BE2C (cell line): ENCODE measurements at regions not wholly inside any gene's neighbourhood (a gene's known extent, or its start where the extent isn't known, plus 50 kb on each side); places are given as distances from the start of the nearest gene placed in this dataset.

Experiments
- DNase-seq: peaks from one replicate; pipeline ENCODE4 v3.0.0-alpha.2; 2020
- H3K27me3 ChIP-seq: fragments of 250-450 bp; sonication (Bioruptor Pico); 2 replicates; pipeline ENCODE4 v1.5.1; 2020; ENCODE audit warnings: mild to moderate bottlenecking
- H3K36me3 ChIP-seq: fragments of 250-450 bp; sonication (Bioruptor Pico); 2 replicates; pipeline ENCODE4 v1.5.1; 2020; ENCODE audit warnings: mild to moderate bottlenecking
- H3K4me1 ChIP-seq: fragments of 250-450 bp; sonication (Bioruptor Pico); 2 replicates; pipeline ENCODE4 v1.5.1; 2020
- H3K4me3 ChIP-seq: 2 replicates; pipeline ENCODE4 v1.5.1; 2011; ENCODE audit warnings: low read depth, low read length
- H3K9me3 ChIP-seq: fragments of 250-450 bp; sonication (Bioruptor Pico); 2 replicates; pipeline ENCODE4 v1.5.1; 2020
- CTCF ChIP-seq: IDR thresholded peaks from 2 replicates; pipeline ENCODE4 v1.5.1; 2012; ENCODE audit warnings: mild to moderate bottlenecking, low read depth, low read length

GRCh38 chr2:139872503-139872902 is 1092.3 kb upstream of the NXPH2 start:
- Histone ChIP-seq H3K4me1 (no peaks in the 10 kb centered on the region), H3K4me3 (no peak overlapping the region), H3K9me3 (no peaks in the 10 kb centered on the region), H3K27me3 (no peaks in the 10 kb centered on the region), H3K36me3 (no peaks in the 10 kb centered on the region)
- DNase-seq: no peak
- no peak for TF ChIP-seq CTCF

- Histone ChIP-seq H3K36me3 (no peaks in the 10 kb centered on the region), H3K27me3 (no peaks in the 10 kb centered on the region), H3K4me1 (no peaks in the 10 kb centered on the region), H3K9me3 (no peaks in the 10 kb centered on the region), H3K4me3 (no peak overlapping the region)
- DNase-seq: no peak
- no peak for TF ChIP-seq CTCF
These were observed 1091.8 kb upstream of the NXPH2 start for GRCh38 chr2:139872032-139872431.

- no peaks in the 10 kb centered on the region for H3K4me1 ChIP-seq
- H3K4me3 ChIP-seq: no peak overlapping the region
- no peaks in the 10 kb centered on the region for H3K27me3 ChIP-seq
- no peaks in the 10 kb centered on the region for H3K36me3 ChIP-seq
- H3K9me3 ChIP-seq: no peaks in the 10 kb centered on the region
- TF ChIP-seq CTCF: no peak
- DNase-seq: no peak
These were observed 1087.5 kb upstream of the NXPH2 start for GRCh38 chr2:139867601-139868226.

- Histone ChIP-seq H3K9me3 (no peaks in the 10 kb centered on the region), H3K36me3 (no peaks in the 10 kb centered on the region), H3K4me1 (no peaks in the 10 kb centered on the region), H3K4me3 (no peak overlapping the region), H3K27me3 (no peaks in the 10 kb centered on the region)
- TF ChIP-seq CTCF: no peak
- no peak for DNase-seq
These were observed 1084.7 kb upstream of the NXPH2 start for GRCh38 chr2:139864821-139865302.

- no peaks in the 10 kb centered on the region for H3K27me3 ChIP-seq
- H3K4me1 ChIP-seq: no peaks in the 10 kb centered on the region
- H3K36me3 ChIP-seq: no peaks in the 10 kb centered on the region
- TF ChIP-seq CTCF: no peak
- no peaks in the 10 kb centered on the region for H3K9me3 ChIP-seq
- DNase-seq: no peak
- H3K4me3 ChIP-seq: no peak overlapping the region
These were observed 1074.7 kb upstream of the NXPH2 start for GRCh38 chr2:139854769-139855483.

GRCh38 chr2:139850254-139850890 is 1070.2 kb upstream of the NXPH2 start:
- no peaks in the 10 kb centered on the region for H3K4me1 ChIP-seq
- no peak overlapping the region for H3K4me3 ChIP-seq
- H3K36me3 ChIP-seq: no peaks in the 10 kb centered on the region
- no peak for DNase-seq
- no peaks in the 10 kb centered on the region for H3K9me3 ChIP-seq
- H3K27me3 ChIP-seq: no peaks in the 10 kb centered on the region
- no peak for TF ChIP-seq CTCF
